HG02798 (cell line): ENCODE measurements at regions not wholly inside any gene's neighbourhood (a gene's known extent, or its start where the extent isn't known, plus 50 kb on each side); places are given as distances from the start of the nearest gene placed in this dataset.

ENCODE experiments used
- ATAC-seq: cut with Tn5 transposase; IDR thresholded peaks from one replicate; pipeline ENCODE4 v1.9.1; 2021; ENCODE audit warnings: mild to moderate bottlenecking; ENCODE audit not compliant: unreplicated experiment, poor library complexity

DNA sequence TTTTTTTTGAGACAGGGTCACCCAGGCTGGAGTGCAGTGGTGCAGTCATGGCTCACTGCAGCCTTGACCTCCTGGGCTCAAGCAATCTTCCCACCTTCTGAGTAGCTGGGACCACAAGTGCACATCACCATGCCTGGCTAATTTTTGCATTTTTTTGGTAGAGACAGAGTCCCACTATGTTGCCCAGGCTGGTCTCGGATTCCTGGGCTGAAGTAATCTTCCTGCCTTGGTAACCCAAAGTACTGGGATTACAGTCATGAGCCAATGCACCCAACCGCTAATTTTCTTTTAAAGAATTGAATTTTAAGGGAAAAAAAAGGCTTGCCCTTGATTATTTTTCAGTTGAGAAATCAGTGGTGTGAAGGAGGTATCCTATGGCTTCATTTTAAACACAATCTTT is 334.0 kb downstream of the SOX2 start:
- ATAC-seq: no peak

DNA sequence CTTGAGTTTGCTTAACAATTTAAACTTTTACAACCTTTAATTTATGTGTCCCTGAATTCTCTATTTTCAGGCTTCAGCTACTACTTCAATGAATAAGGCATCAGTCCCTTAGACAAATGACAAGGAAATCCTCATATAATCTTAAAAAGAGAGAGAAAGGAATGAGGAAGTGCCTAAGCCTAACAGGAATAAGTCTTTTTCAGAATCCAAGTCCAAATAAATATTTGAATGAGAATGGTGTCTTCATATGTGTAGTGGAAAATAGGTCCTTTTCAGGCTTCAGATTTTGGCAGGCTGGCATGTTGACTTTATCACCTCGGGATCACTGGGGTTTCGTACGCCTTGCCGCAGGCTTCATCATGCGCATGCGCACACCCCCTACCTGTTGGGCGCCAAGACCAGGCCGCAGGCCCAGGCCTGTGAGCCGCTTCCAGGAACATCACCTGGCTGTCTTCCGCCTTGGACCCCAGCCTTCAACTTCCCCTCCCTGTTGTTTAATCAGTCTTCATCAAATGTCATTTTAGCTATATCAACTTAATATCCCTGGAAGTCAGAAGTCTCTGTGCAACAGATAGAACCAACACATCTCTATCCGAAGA is 334.5 kb downstream of the SOX2 start:
- ATAC-seq: no peak

DNA sequence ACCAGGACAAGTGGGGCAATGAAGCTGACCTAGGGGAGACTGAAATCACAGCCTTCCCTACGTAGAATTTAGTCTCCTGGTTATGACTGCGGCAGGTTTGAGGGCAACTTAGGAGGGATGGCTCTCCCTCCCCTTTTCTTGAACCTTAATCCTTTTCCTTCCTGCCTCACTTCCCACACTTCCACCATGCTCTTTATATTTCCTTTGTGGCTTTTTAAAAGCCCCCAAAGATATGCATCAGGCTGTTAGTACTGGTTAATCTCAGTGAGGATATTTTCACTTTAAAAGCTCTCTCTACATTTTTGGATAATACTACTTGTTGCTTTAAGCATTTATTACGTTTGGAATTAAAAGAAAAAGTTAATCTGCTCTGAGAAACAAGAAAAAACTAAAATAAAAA is 339.2 kb downstream of the SOX2 start:
- no peak for ATAC-seq

DNA sequence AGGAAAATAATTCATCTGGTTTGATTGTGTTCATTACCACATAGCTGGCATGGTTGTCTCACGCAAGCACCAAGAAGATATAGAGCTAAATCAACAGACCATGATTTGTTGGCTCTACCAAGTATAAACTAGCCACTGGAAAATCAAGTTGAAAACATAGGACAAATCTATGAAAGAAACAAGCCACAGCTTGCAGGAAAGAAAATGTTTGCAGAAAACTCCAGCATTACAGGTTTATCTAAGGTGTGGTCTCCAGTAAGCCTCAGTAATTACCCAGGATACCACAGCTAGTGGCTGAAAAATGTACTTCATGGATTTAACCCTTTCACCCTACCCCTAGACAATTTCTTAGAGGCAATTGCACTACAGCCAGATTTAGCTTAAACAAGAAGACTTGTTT is 340.6 kb downstream of the SOX2 start:
- ATAC-seq: no peak

GRCh38 chr3:182052757-182053156 is 341.0 kb downstream of the SOX2 start:
- no peak for ATAC-seq

DNA sequence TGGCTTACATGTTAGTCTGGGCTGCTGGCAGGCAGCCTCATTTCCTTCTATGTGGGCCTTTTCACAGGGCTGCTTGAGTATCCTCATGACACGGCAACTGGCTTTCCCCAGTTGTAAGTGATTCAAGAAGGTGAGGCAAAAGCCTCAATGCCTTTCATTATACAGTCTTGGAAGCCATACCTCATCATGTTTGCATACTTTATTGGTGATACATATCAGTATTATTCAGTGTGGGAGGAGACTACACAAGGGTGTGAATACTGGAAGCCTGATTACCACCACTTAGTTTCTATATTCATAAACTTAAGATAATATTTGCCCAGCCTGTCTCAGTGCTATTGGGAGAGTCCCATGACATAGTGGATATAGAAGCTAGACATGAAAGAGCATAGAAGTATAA is 346.8 kb downstream of the SOX2 start:
- ATAC-seq: no peak

GRCh38 chr3:182063742-182064141 is 352.0 kb downstream of the SOX2 start:
- ATAC-seq: no peak

- no peak for ATAC-seq
Measured at GRCh38 chr3:182067423-182067822, 355.7 kb downstream of the SOX2 start.

GRCh38 chr3:182078316-182078715 is 366.6 kb downstream of the SOX2 start:
- ATAC-seq: no peak

DNA sequence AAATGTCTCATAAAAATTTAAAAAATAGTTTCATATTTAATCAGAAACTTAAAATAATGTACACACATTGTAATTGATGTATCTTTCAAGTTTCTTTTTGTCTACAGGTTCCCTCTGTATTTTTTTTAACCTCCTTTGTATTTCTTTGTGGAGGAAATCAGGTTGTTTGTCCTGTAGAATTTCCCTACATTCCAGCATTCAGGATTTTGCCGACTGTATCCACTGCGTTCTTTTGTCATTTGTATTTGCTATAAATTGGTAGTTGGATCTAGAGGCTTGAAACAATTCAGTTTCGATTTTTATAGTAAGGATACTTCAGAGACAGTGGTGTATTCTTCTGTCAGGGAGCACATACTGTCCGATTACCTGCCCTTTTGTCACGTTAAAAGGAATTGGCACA is 367.2 kb downstream of the SOX2 start:
- ATAC-seq: no peak

- no peak for ATAC-seq
Measured at GRCh38 chr3:182081096-182081495, 369.4 kb downstream of the SOX2 start.

GRCh38 chr3:182083112-182083511 is 371.4 kb downstream of the SOX2 start:
- ATAC-seq: no peak

DNA sequence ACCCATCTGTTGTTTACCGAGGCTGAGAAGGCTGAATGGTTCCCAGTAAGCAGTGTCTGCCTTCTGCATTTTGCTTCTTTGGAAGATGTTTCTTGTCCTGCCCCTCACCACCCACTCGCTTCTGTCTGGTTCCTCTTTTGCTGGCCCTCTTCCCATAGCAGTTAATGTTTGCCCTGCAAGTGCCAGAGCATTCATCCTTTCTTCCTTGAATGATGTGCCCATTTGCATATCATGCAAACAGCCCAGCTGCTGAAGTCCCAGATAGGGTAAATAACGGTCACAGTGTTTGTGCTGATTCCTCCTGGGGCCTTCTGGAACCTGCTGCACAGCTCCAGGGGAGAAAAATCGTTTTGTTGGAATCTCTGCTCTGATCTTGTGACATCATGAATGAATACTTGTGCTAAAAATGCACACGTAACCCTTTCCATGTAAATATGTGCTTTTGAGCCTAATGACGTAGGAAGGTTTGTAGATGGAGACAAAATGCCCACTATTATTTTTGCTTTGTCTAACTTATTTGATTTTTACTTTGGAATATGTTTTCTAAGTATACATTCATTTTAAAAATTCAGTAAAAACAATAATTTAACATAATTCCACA is 381.0 kb downstream of the SOX2 start:
- ATAC-seq: no peak

- no peak for ATAC-seq
Measured at GRCh38 chr3:182094321-182094720, 382.6 kb downstream of the SOX2 start.

- no peak for ATAC-seq
Measured at GRCh38 chr3:182104881-182105280, 393.2 kb downstream of the SOX2 start.

DNA sequence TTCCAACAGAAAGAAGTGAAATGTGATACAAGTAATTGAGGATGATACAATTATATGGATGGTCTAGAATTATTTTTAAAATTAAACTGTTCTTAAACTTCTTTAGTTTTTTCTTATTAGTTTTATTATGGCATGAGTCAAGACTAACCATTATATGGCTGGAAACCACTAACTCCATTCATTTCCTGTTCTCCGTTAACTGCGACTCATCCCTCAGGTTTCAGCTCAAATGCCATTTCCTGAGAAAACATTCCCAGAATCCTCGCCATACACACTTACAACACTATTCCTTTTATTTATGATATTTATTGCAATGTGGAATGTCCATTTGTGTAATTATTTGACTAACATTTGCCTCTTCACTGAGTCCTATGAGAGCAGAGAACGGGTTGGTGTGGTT is 394.1 kb downstream of the SOX2 start:
- no peak for ATAC-seq

- ATAC-seq: no peak
Measured at GRCh38 chr3:182108371-182108770, 396.6 kb downstream of the SOX2 start.

DNA sequence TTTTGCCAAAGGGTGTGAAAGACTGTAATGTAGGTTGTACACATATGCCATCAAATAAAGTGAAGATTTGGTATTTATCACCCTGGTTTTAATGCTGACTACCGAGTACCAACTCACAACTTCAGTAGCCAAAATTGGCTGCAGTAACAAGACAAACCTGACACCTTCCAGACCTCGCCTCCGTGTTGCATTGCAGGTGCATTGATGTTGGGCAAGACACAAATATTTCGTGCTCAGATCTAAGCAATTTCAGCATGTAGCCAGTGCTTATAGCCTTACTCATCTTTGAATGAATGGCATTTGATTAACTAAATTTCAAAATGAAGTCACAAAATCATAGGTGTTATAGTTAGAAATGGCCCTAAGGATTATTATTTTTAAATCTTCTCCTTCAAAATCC is 400.2 kb downstream of the SOX2 start:
- no peak for ATAC-seq

DNA sequence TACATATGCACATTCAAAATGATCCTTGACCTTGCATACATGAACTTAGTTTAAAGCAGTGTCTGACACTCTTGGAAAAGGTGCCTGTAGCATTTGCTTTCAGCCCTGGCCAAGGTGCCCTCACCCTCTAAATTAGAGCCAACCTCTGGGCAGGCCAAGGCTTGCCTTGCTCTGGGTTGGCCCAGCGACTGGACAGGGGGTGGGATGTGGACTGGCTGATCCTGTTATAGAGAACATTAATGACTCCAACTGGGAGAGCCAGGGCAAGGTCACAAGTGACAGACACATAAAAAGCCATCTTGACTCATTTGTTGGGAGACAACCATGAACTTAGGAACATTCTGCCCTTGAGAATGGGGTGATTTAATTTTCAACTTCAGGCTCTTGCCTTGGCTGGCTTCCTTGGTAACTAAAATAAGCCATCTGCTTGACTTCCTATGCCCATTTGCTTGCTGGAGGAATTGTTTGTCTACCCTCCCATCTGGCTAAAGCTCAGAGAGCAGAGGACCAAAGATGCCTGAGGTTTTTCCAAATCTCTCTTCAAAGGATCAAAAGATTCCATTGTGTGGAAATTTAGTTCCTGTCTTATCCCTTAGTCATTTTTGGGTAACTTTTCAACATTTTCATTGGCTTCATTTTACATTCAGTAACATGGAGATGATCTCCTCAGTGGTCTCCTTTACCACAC is 403.7 kb downstream of the SOX2 start:
- ATAC-seq: no peak

DNA sequence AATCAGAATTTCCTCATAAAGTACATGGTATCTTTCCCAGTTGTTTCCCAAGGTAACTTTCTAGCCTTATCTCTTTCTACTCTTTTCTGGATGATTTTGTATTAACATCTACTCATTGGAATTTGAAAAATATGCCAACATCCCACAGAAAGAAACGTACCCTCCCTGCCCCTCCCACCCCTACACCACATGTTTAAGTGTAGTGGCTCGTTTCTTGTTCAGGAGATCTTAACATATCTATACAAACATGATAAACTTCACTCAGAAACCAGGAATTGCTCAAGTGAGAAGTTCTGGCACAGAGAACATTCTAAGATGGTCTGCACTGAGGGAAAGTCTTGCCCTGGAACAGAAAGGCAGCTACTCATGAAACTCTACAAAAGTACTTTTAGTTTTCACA is 404.7 kb downstream of the SOX2 start:
- ATAC-seq: no peak

- no peak for ATAC-seq
Measured at GRCh38 chr3:182117131-182117530, 405.4 kb downstream of the SOX2 start.

DNA sequence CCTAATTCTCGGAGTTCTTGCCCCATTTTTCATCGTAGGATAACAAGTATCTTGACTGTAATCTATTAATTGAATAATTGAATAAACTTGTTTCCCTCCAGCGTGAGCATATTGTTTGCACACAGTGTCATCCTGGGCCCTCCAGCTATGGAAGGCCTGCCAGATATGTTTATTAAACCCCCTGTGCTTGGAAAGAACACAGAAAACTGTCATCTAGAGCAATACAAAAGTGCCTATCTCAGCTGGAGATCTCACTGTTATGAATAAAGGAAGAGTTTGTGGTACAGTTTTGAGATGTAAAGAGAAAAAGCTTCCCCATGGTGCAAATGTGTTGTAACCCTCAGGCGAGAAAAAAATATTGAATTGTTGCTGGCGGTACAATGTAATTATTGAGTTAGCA is 405.9 kb downstream of the SOX2 start:
- no peak for ATAC-seq
